ENCODE measurements at regions not wholly inside any gene's neighbourhood (a gene's known extent, or its start where the extent isn't known, plus 50 kb on each side); places are given as distances from the start of the nearest gene placed in this dataset.
A peak's percentile ranks its signal among the peaks of the same experiment; 100 is the strongest.

DNA sequence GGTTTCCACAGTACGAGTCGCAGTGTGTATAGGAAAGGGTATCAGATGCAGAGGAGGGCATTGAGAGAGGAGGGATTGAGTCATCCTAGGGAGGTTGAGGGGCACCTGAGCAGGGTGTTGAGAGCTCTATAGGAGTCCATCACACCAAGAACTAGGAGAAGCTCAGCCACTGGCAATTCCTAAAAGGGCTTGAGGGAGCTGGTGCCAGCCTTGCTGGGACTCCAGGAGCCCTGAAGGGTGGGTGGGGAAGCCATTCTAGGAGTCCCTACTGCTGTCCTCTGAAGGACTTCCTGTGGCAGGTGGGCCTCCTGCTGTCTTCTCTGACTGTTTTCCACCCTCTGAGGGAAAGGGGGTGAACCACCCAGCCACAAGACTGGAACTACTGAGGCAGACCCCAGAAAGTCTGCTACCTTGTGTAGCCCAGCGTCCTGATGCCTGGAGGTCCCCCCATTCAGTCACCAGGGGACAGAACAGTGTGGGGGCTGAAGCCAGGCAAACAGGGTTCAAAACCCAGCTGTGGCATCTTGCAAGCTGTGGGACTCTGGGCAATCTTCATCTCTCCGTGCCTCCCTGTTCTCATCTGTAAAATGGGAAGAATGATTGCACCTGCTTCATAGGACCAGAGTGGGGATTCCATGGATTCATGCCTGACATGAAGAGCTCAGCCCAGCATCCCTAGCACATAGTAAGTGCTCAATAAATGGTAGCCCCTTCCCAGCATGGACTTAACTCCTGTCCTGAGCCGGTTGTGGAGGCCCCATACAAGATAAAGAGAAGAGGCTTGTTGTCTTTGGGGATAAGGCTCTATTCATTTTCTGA, 149.5 kb downstream of the C9orf50 start:
- H3K4me1 ChIP-seq (ENCODE audit: insufficient read depth, insufficient read length): peaks cover 22% of the 10 kb centered on the region
- TF ChIP-seq SUZ12 (IDR thresholded peaks at IDR 0.05; ENCODE audit: extremely low read depth, insufficient read depth, insufficient read length) (no peak), YY1 (IDR thresholded peaks at IDR 0.05; ENCODE audit: insufficient read depth, insufficient read length) (no peak), ZNF274 (IDR thresholded peaks at IDR 0.05; ENCODE audit: low read depth, low read length) (no peak)
- peaks cover 14% of the 10 kb centered on the region; the same call in 1 of the 2 replicates for H3K9me3 ChIP-seq (ENCODE audit: insufficient read depth, low read length)
- H3K27me3 ChIP-seq (ENCODE audit: insufficient read depth, insufficient read length): no peaks in the 10 kb centered on the region
- DNase-seq (ENCODE audit: low read depth, low spot score): no peak
- H3K9ac ChIP-seq (ENCODE audit: insufficient read length, low read depth): no peak overlapping the region
- no peaks in the 10 kb centered on the region for H3K36me3 ChIP-seq (ENCODE audit: insufficient read depth, insufficient read length, low read length)
- H3K4me3 ChIP-seq (ENCODE audit: insufficient read length, low read depth): no peak overlapping the region

GRCh38 chr9:129469988-129470316, 150.9 kb downstream of the C9orf50 start:
- Histone ChIP-seq H3K9ac (ENCODE audit: insufficient read length, low read depth) (peak overlapping the region; percentile 37), H3K27me3 (ENCODE audit: insufficient read depth, insufficient read length) (no peaks in the 10 kb centered on the region), H3K4me1 (ENCODE audit: insufficient read depth, insufficient read length) (peaks cover 29% of the 10 kb centered on the region), H3K36me3 (ENCODE audit: insufficient read depth, insufficient read length, low read length) (no peaks in the 10 kb centered on the region), H3K9me3 (ENCODE audit: insufficient read depth, low read length) (peaks cover 8% of the 10 kb centered on the region; the same call in 1 of the 2 replicates), H3K4me3 (ENCODE audit: insufficient read length, low read depth) (no peak overlapping the region)
- no peak for TF ChIP-seq ZNF274 (IDR thresholded peaks at IDR 0.05; ENCODE audit: low read depth, low read length)
- TF ChIP-seq YY1 (IDR thresholded peaks at IDR 0.05; ENCODE audit: insufficient read depth, insufficient read length): no peak
- TF ChIP-seq SUZ12 (IDR thresholded peaks at IDR 0.05; ENCODE audit: extremely low read depth, insufficient read depth, insufficient read length): no peak
- DNase-seq (ENCODE audit: low read depth, low spot score): no peak

DNA sequence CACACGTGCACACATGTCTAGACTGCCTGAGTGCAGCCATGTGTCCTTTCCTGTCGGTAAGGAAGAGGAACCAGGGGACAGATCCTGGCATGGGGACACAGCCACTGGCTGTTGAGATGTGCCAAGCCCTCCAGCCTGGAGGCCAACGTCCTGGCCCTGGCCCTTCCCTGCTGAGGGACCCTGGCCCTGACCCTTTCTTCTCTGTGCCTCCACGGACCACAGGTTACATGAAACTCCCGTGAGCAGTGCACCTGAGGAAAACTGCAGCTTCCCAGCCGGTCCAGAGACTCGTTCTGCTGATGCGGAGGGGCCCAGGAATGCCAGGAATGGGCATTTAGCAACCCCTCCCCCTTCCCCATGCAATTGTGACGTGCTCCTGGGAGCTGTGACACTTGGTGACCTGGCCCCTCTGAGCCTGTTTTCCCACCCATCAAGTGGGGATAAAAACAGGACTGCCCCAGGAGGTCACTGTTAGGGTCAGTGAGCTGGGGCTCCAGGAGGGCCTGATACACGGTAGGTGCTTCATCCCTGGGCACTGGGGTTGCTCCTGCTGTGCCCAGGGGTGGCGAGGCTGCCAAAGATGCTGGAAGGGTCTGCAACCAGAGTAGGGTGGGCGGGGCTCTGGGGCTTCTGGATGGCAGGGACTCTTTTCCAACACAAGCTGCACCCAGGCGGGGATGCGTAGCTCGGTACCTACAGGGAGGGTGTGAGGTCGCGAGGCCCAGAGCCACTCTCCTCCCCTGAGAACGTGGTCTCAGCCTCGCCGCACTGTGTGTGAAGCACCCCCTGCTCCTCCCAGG, 151.5 kb downstream of the C9orf50 start:
- peak overlapping the region; percentile 37 for H3K9ac ChIP-seq (ENCODE audit: insufficient read length, low read depth)
- peaks cover 2% of the 10 kb centered on the region; the same call in 1 of the 2 replicates for H3K9me3 ChIP-seq (ENCODE audit: insufficient read depth, low read length)
- no peak for TF ChIP-seq YY1 (IDR thresholded peaks at IDR 0.05; ENCODE audit: insufficient read depth, insufficient read length)
- no peak for TF ChIP-seq ZNF274 (IDR thresholded peaks at IDR 0.05; ENCODE audit: low read depth, low read length)
- no peak for TF ChIP-seq SUZ12 (IDR thresholded peaks at IDR 0.05; ENCODE audit: extremely low read depth, insufficient read depth, insufficient read length)
- no peaks in the 10 kb centered on the region for H3K27me3 ChIP-seq (ENCODE audit: insufficient read depth, insufficient read length)
- H3K4me3 ChIP-seq (ENCODE audit: insufficient read length, low read depth): no peak overlapping the region
- no peaks in the 10 kb centered on the region for H3K36me3 ChIP-seq (ENCODE audit: insufficient read depth, insufficient read length, low read length)
- peaks cover 33% of the 10 kb centered on the region for H3K4me1 ChIP-seq (ENCODE audit: insufficient read depth, insufficient read length)
- no peak for DNase-seq (ENCODE audit: low read depth, low spot score)

DNA sequence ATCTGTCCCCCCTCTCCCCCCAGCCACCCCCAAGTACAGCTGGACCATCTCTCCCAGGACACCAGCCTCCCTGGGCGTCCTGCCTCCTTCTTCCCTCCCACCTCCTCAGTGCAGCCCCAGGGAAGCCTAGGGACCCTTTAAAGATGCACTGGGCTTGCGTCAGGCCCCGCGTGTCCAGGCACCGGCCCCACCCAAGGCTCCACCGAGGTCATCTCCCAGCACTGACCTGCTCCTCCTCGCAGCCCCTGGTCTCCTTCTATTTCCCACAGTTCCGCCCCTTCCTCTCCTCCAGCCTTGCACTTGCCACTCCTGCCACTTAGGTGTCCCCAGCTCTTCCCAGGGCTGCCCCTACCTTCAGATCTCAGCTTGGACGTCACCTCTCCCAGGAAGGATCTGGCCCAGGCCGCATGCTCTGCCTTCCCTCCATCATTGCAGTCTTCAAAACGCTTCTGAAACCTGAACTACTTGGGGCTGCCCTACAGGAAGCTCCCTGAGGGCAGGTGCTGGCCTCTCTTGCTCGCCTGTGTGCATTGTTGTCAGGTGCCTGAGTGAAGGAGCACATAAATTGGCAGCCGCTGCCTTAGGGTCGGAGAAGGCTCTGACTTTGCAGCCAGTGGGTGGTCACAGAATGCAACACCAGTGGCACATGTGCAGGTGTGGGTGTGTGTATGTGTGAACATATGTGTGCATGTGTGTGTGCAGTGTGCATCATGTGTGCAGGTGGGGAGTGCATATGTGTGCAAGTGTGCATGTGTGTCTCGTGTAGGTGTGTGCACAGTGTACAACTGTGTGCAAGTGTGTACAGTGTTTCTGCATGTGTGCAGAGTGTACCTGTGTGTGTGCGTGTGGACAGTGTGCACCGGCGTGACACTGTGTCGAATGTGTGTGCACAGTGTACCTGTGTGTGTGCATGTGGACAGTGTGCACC, 152.9 kb downstream of the C9orf50 start:
- Histone ChIP-seq H3K4me1 (ENCODE audit: insufficient read depth, insufficient read length) (peaks cover 36% of the 10 kb centered on the region), H3K9ac (ENCODE audit: insufficient read length, low read depth) (no peak overlapping the region), H3K27me3 (ENCODE audit: insufficient read depth, insufficient read length) (no peaks in the 10 kb centered on the region), H3K4me3 (ENCODE audit: insufficient read length, low read depth) (no peak overlapping the region), H3K9me3 (ENCODE audit: insufficient read depth, low read length) (no peaks in the 10 kb centered on the region), H3K36me3 (ENCODE audit: insufficient read depth, insufficient read length, low read length) (no peaks in the 10 kb centered on the region)
- TF ChIP-seq YY1 (IDR thresholded peaks at IDR 0.05; ENCODE audit: insufficient read depth, insufficient read length) (no peak), ZNF274 (IDR thresholded peaks at IDR 0.05; ENCODE audit: low read depth, low read length) (no peak), SUZ12 (IDR thresholded peaks at IDR 0.05; ENCODE audit: extremely low read depth, insufficient read depth, insufficient read length) (no peak)
- no peak for DNase-seq (ENCODE audit: low read depth, low spot score)

DNA sequence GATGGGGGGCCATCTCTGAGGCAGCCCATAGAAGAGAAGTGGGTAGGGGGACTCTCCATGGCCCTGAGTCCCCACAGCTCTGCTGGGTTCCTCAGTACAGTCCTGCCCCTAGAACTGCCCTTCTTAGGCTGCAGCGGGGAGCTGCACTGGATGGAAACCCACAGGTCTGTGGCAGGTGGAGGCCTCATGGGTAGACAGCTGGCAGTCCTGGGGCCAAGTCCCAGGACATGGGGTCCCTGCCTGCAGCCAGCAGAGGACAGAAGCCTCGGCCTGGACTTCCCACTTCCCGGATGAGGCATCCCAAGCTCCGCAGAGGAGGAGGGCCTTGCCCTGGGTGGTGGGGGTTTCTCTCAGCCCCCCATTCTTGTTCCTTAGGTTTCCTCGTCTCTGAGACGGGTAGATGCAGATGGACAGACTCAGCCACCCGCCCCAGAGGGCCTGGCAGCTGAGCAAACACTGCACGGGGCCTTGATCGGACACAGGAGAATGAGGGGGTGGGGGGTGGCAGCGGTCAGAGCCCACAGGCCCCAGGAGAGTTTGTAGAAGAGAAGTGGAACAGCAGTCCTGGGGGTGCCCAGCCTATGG, 153.8 kb downstream of the C9orf50 start:
- Histone ChIP-seq H3K27me3 (ENCODE audit: insufficient read depth, insufficient read length) (no peaks in the 10 kb centered on the region), H3K9ac (ENCODE audit: insufficient read length, low read depth) (peak overlapping the region; percentile 43), H3K4me1 (ENCODE audit: insufficient read depth, insufficient read length) (peaks cover 36% of the 10 kb centered on the region), H3K4me3 (ENCODE audit: insufficient read length, low read depth) (no peak overlapping the region), H3K36me3 (ENCODE audit: insufficient read depth, insufficient read length, low read length) (no peaks in the 10 kb centered on the region), H3K9me3 (ENCODE audit: insufficient read depth, low read length) (no peaks in the 10 kb centered on the region)
- no peak for TF ChIP-seq SUZ12 (IDR thresholded peaks at IDR 0.05; ENCODE audit: extremely low read depth, insufficient read depth, insufficient read length)
- no peak for TF ChIP-seq ZNF274 (IDR thresholded peaks at IDR 0.05; ENCODE audit: low read depth, low read length)
- no peak for TF ChIP-seq YY1 (IDR thresholded peaks at IDR 0.05; ENCODE audit: insufficient read depth, insufficient read length)
- no peak for DNase-seq (ENCODE audit: low read depth, low spot score)

GRCh38 chr9:129465834-129466535, 154.9 kb downstream of the C9orf50 start:
- TF ChIP-seq YY1 (IDR thresholded peaks at IDR 0.05; ENCODE audit: insufficient read depth, insufficient read length): no peak
- no peaks in the 10 kb centered on the region for H3K9me3 ChIP-seq (ENCODE audit: insufficient read depth, low read length)
- no peak overlapping the region for H3K9ac ChIP-seq (ENCODE audit: insufficient read length, low read depth)
- no peaks in the 10 kb centered on the region for H3K27me3 ChIP-seq (ENCODE audit: insufficient read depth, insufficient read length)
- H3K4me1 ChIP-seq (ENCODE audit: insufficient read depth, insufficient read length): peaks cover 36% of the 10 kb centered on the region
- H3K4me3 ChIP-seq (ENCODE audit: insufficient read length, low read depth): no peak overlapping the region
- no peak for DNase-seq (ENCODE audit: low read depth, low spot score)
- H3K36me3 ChIP-seq (ENCODE audit: insufficient read depth, insufficient read length, low read length): no peaks in the 10 kb centered on the region
